ENCODE measurements at regions not wholly inside any gene's neighbourhood (a gene's known extent, or its start where the extent isn't known, plus 50 kb on each side); places are given as distances from the start of the nearest gene placed in this dataset.

GRCh38 chr2:219905640-219906039, 278.2 kb downstream of the SLC4A3 start:
- no peaks in the 10 kb centered on the region for H3K27me3 ChIP-seq (replicated peaks; ENCODE audit: insufficient read depth)
- TF ChIP-seq CTCF (IDR thresholded peaks at IDR 0.05): no peak
- TF ChIP-seq POLR2AphosphoS5 (IDR thresholded peaks at IDR 0.05): no peak
- TF ChIP-seq POLR2A (IDR thresholded peaks at IDR 0.05): no peak
- no peak overlapping the region for H3K4me3 ChIP-seq
- WGBS: 100% methylated on average over 2 of the region's 2 CpGs
- no peaks in the 10 kb centered on the region for H3K36me3 ChIP-seq
- no peak overlapping the region for H3K27ac ChIP-seq
- no peaks in the 10 kb centered on the region for H3K9me3 ChIP-seq
- intact Hi-C loops (cut with DNase I): no loop called here
- H3K4me1 ChIP-seq (replicated peaks): no peaks in the 10 kb centered on the region
- DNase-seq (ENCODE audit: low spot score): no peak

- TF ChIP-seq POLR2AphosphoS5 (IDR thresholded peaks at IDR 0.05) (no peak), CTCF (IDR thresholded peaks at IDR 0.05) (no peak), POLR2A (IDR thresholded peaks at IDR 0.05) (no peak)
- intact Hi-C loops (cut with DNase I): no loop called here
- Histone ChIP-seq H3K36me3 (no peaks in the 10 kb centered on the region), H3K4me3 (no peak overlapping the region), H3K27me3 (replicated peaks; ENCODE audit: insufficient read depth) (no peaks in the 10 kb centered on the region), H3K27ac (no peak overlapping the region), H3K4me1 (replicated peaks) (no peaks in the 10 kb centered on the region), H3K9me3 (no peaks in the 10 kb centered on the region)
- 65% methylated on average over 7 of the region's 7 CpGs for WGBS
- DNase-seq (ENCODE audit: low spot score): no peak
These were observed 278.9 kb downstream of the SLC4A3 start for GRCh38 chr2:219906114-219907010.

- no peaks in the 10 kb centered on the region for H3K27me3 ChIP-seq (replicated peaks; ENCODE audit: insufficient read depth)
- WGBS: 65% methylated on average over 4 of the region's 4 CpGs
- no peak overlapping the region for H3K4me3 ChIP-seq
- no peak overlapping the region for H3K27ac ChIP-seq
- H3K36me3 ChIP-seq: no peaks in the 10 kb centered on the region
- TF ChIP-seq CTCF (IDR thresholded peaks at IDR 0.05) (no peak), POLR2A (IDR thresholded peaks at IDR 0.05) (no peak), POLR2AphosphoS5 (IDR thresholded peaks at IDR 0.05) (no peak)
- no peaks in the 10 kb centered on the region for H3K9me3 ChIP-seq
- intact Hi-C loops (cut with DNase I): no loop called here
- no peak for DNase-seq (ENCODE audit: low spot score)
- H3K4me1 ChIP-seq (replicated peaks): no peaks in the 10 kb centered on the region
These were observed 279.6 kb downstream of the SLC4A3 start for GRCh38 chr2:219907011-219907365.

- Histone ChIP-seq H3K4me1 (replicated peaks) (no peaks in the 10 kb centered on the region), H3K9me3 (no peaks in the 10 kb centered on the region), H3K27ac (no peak overlapping the region), H3K36me3 (no peaks in the 10 kb centered on the region), H3K27me3 (replicated peaks; ENCODE audit: insufficient read depth) (no peaks in the 10 kb centered on the region), H3K4me3 (no peak overlapping the region)
- TF ChIP-seq POLR2AphosphoS5 (IDR thresholded peaks at IDR 0.05) (no peak), POLR2A (IDR thresholded peaks at IDR 0.05) (no peak), CTCF (IDR thresholded peaks at IDR 0.05) (no peak)
- intact Hi-C loops (cut with DNase I): no loop called here
- DNase-seq (ENCODE audit: low spot score): no peak
- WGBS: 93% methylated on average over 2 of the region's 2 CpGs
These were observed 281.1 kb downstream of the SLC4A3 start for GRCh38 chr2:219908538-219908937.

GRCh38 chr2:219911541-219911940, 284.1 kb downstream of the SLC4A3 start:
- Histone ChIP-seq H3K27ac (no peak overlapping the region), H3K36me3 (no peaks in the 10 kb centered on the region), H3K4me3 (no peak overlapping the region), H3K4me1 (replicated peaks) (no peaks in the 10 kb centered on the region), H3K27me3 (replicated peaks; ENCODE audit: insufficient read depth) (no peaks in the 10 kb centered on the region), H3K9me3 (no peaks in the 10 kb centered on the region)
- intact Hi-C loops (cut with DNase I): loop anchor here (10.0 kb wide), 1 partner anchor 1663 kb away; the partner anchor contains the start of gene EPHA4
- WGBS: 90% methylated on average over 4 of the region's 4 CpGs
- TF ChIP-seq CTCF (IDR thresholded peaks at IDR 0.05) (no peak), POLR2A (IDR thresholded peaks at IDR 0.05) (no peak), POLR2AphosphoS5 (IDR thresholded peaks at IDR 0.05) (no peak)
- no peak for DNase-seq (ENCODE audit: low spot score)
